ENCODE measurements at regions not wholly inside any gene's neighbourhood (a gene's known extent, or its start where the extent isn't known, plus 50 kb on each side); places are given as distances from the start of the nearest gene placed in this dataset.
A peak's percentile ranks its signal among the peaks of the same experiment; 100 is the strongest.
"Not testable (repeated sequence)": the region's sequence is repeated elsewhere in the genome, so short reads cannot be mapped to it uniquely, and the experiment has no call there.

DNA sequence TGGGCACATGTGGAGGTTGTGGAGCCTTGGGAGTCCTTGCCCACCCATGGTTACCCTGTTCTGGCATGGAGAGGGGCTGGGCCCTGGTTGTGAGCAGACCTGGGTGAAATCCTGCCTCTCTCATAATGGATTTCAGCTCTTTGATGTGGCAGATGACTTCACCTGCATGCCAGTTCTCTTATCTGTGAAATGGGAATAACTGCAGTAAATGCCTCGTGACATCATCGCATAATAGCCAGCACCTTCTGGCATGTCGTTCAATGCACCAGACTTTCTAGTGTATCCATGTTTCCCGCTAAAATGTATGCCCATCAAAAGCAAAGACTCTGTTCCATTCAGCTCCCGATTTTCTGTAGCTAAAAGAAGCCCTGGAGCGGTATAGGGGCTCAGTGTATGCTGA lies 197.6 kb downstream of the MAF start:
- DNase-seq, result no peak

DNA sequence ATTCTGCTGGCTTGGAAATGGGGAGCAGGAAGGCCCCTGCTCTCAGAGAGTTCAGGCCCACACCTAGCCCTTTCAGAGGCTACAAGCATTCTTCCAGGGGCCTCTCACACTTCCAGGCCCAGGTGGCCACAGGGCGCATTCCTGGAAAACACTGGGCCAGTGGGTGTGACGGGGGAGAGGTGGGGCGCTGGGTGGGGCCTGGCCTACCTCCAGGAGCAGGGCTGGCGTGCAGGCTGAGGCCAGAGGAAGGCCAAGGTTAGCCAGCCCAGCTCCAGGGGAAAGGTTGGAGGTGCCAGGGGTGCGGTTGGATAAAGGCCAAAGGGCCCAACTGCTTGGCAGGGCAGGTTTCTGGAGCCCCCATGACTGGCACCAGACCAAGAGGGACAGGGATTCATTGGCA lies 198.2 kb downstream of the MAF start:
- no peak for DNase-seq

DNA sequence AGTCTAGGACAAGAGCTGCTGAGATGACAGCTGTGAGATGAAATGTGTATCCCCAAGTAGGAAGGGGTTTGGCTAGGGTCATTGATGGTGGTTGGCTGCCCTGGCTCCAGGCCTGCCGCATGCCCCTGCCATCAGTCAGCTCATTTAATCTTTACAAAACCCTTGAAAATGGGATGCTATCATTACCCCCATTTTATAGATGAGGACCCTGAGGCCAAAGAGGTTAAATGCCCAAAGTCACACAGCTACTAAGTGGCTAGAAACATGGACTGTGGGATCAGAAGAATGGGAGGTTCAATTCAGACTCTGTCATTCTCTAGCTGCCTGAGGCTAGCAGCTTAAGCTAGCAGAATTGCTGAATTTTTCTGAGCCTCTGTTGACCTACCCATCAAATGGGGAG lies 198.8 kb downstream of the MAF start:
- no peak for DNase-seq

DNA sequence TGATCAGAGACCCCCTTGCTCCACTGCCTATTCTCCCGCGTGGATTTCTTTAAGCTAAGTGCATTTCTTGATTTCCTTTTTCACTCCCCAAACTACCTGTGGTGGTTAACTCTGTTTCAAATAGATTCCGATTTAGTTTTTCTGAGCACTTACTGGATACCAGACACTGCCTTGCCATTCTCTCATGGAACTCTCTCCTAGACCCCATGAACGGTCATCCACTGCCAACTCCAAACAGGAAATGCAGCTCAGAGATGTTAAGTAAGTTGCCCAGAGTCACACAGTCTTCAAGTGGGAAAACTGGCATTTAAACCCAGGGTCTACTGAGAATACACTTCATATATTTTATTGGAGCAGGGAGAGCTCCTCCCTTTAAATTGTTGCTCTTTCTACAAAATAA lies 199.4 kb downstream of the MAF start:
- DNase-seq, result no peak

DNA sequence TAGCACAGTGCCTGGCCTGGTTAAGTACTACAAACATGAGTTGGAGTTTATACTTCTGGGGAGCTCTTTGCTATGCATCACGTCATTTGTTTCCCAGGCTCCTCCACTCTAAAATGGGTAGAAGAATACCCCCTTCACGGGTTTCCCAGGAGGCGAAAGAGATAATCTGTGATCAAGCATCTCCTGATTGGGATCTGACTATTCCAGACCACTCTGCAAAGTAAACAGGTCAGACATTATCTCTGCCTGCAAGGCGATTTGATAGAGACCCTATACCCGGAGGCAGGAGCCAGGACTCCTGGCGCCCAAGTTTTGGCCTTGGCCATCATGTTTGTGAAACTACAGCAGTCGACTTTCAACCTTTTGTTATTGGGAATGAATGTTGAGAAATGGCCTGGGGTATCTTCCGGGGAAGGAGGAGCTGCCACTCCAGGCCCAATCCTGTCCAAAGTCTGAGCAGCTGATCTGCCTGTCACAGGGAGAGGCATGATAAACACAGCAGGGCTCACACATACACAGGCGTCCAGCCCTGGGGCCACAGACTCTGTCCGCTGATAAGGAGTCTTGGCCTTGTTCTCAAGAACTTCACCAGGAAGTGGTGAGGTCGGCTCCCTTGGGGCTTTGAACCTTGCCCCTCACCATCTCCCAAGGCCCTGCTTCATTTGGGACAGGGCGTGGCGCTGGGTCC lies 199.9 kb downstream of the MAF start:
- DNase-seq, result no peak

DNA sequence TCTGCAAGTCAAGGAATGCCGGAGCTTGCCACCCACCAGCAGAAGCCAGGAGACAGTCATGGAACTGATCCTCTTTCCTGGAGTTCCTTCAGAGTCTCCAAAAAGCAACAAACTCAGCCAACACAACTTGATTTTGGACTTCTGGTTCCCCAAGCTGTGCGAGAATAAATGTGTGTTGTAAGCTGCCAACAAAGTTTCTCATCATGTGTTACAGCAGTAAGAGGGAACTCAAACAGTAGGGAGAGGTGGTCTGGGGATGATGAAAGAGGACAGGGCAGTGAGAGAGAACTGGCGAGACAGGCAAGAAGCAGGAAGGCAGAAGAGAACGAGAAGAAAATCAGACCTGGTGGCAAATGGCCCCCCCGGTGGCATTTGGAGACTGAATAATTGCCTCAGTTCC lies 204.9 kb downstream of the MAF start:
- DNase-seq, result no peak

DNA sequence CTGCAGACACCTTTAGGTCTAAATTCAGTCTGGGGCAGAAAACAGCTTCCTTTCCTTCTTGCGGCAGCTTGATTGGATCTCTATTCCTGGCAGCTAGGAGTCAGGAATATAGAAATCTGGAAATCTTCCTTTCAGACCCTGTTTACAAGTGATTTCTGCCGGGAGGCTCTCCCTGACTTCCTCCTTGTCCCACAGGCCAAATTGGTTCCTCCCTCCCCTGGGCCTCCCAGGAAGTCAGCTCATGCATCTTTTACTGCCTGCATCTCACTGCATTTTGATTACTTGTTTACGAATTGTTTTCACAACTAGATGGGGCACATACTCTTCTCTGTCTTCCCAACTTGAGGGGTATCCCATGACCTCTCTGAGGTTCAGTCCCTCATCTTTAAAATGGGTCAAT lies 206.3 kb downstream of the MAF start:
- DNase-seq, result no peak

DNA sequence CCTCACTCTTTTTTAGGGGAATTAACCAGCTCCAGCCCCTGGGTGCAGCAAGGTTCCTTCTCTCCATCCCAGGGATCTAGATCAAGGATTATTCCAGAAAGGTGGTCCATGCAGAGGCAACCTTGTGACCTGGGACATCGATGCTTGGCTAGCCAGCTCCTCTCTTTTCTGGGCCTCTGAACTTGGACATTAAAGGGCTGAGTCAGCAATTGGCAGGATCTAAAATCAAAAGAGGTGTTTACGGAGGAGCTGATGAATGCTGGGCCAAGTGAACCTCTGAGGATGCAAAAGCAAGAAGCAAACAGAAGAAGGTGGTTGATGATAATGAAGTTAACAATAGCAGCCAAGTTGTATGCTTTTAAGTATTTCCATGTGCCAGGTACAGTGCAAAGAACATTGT lies 207.0 kb downstream of the MAF start:
- DNase-seq, result no peak

DNA sequence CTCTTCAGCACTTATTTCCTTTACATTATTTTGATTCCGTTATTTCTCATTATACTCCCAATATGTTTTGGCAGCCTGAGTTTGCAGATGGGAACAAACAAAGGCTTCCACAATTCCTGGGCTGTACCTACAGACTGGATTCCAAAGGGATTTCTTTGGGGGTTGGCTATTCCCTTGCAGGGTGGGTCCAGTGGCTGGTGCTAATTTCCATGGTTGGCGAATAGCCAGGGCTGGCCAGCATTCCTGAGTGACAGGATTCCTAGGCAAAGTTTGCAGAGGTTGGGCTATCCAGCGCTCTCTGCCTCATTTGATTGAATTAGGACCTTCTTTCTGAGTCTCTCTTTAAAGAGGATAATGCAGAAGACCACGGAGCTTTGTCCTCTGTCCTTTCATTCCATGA lies 207.4 kb downstream of the MAF start:
- no peak for DNase-seq

DNA sequence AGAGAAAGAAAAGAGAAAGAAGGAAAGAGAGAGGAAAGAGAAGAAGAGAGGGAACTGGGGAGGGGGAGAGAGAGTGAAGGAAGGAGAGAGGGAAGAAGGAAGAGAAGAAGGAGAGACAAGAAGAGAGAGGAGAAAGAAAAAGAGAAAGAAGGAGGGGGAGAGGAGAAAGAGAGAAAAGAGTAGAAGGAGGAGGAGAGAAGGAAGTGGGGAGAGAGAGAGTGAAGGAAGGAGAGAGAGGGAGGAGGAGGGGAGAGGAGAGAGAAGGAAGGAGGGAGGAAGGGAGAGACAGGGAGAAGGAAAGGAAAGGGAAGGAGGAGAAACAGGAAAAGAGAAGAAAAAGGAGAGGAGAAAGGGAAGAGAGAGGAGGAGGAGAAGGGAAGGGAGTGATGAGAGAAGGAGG lies 208.5 kb downstream of the MAF start:
- no peak for DNase-seq

DNA sequence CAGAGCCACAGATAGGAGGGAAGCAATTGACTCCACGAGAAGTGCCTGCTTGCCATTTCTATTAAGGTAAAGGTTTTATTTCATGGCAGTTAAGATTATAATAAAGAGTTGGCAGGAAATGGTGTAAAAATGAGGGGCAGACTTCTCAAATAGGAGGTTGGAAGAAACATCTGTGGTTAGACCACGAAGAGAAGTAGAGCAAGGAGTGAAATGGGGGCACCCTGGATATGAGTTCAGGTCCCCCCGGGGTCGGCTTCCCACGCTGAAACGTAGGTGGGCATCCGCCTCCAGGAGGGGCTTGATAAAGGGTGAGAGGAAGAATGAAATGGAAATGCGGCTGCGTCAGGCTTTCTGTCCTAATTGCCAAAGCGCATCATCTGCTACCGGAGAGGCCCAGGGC lies 209.1 kb downstream of the MAF start:
- no peak for DNase-seq

DNA sequence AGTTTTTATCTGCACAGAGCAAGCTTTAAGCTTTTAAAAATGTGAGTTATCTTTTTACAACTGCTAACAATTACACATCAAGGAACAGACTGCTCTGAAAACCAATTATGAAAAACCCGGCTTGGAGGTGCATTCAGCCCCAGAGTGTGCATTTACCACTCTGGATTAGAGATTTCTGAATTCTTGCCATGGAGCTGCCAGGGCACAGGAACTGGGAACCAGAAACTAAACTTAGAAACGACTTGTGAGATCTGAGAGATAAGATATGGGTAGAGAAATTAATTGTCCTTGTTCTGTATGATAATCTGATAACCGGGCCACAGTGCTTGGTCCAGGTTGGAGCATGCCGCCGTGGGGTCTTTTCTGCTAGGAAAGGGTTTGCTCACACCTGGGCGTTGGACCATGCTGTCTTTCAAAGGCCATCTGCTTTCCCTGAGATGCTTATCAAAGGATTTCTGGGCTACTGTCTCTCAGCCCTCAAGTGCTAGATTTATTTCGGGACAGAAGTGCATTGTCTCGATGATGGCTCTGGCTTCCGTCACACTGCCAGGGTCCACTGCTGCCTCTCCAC lies 210.0 kb downstream of the MAF start:
- DNase-seq, result no peak

DNA sequence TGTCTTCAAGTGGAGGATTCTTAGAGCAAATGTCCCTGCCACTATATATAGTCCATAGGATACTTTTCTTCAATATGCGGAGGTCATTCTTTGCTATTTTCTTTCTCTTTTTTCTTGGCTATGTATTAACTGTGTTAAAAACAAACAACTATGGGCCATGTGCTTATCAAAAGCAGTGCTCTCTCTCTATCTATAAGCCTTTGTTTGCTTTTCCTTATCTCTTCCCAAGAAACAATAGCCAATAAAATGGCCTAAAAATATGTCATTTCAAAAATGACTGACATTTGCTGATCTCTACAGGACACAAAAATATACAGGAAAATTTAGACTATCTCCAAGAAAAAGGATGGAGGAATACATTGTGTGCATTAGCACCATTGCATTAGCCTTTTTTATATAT lies 212.1 kb downstream of the MAF start:
- DNase-seq, result no peak

DNA sequence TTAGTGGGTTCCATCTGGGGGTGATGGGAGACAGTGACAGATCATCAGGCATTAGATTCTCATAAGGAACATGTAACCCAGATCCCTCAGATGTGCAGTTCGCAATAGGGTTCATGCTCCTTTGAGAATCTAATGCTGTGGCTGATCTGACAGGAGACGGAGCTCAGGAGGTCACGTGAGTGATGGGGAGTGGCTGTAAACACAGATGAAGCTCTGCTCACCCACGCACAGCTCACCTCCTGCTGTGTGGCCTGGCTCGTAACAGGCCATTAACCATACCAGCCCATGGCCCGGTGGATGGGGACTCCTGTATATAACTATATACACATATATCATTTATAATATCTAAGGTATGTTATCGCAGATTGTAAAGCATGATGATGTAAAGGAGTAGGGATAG lies 214.2 kb downstream of the MAF start:
- DNase-seq, result no peak

DNA sequence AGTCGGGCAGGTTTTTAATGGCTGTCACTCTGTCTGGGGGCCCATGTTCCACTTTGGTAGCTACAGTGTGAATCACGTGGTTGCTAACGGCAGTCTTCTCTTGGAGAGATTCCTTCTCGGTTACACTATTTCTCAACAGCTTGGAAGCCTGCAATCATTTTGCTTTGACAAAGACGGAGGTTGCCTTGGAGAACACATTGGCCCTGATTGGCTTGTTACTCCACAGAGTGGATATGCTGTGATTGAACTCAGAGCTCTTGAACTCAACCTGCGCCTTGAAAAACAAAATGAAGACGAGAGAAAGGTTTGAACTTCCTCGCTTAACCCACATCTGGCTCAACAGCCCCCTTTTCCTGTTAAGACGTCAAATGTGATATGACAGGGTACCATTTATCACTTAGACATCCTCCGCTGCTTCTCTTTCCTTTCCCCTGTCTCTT lies 218.9 kb downstream of the MAF start:
- no peak for DNase-seq

DNA sequence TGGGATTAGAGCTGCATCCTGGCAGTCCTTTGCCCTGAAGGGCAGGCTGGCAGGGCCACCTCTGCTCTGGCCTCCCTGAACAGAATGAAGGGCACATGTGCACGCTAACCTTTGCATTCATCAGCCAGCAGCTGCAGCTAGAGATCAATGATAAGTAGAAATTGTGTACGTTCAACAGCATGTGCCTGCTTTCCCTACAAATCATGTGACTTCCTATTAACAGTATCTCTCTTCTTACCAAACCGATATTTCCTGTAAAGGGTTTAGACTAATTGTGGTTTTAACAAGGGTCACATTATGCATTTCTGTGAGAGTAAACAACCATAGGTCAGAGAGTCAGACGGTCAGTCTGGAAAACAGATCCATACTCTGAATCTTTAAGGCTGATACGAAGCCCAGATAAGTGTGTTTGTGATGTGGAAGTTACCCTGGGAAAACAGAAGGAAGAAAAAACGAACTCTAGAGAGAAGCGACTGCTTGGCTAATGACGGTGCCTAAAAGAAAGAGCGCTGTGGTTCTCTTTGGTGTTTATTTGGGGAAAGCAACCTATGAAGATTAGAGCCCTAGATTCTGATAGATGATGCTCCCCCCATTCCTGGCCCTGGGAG lies 219.4 kb downstream of the MAF start:
- no peak for DNase-seq

DNA sequence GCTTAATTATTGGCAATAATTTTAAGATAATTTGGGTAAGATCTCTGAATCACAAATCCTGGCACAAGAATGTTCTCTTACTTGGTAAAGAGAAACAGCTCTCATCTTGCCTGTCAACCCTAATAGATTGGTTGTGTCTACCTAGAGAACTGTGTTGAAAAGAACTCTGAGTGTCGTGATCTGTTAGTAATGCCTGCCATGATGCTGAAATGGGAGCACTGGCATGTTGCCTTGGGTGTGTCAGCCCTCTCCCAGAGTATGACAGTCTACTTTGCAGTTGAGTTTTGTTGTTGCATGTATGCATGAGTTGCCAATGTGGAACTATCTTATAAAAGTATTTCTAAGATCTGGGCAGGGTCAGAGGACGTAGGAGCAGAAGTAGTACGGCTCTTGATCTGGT lies 221.4 kb downstream of the MAF start:
- no peak for DNase-seq

DNA sequence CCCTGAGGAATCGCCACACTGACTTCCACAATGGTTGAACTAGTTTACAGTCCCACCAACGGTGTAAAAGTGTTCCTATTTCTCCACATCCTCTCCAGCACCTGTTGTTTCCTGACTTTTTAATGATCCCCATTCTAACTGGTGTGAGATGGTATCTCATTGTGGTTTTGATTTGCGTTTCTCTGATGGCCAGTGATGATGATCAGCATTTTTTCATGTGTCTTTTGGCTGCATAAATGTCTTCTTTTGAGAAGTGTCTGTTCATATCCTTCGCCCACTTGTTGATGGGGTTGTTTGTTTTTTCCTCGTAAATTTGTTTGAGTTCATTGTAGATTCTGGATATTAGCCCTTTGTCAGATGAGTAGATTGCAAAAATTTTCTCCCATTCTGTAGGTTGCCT lies 223.5 kb downstream of the MAF start:
- not testable (repeated sequence) for DNase-seq

DNA sequence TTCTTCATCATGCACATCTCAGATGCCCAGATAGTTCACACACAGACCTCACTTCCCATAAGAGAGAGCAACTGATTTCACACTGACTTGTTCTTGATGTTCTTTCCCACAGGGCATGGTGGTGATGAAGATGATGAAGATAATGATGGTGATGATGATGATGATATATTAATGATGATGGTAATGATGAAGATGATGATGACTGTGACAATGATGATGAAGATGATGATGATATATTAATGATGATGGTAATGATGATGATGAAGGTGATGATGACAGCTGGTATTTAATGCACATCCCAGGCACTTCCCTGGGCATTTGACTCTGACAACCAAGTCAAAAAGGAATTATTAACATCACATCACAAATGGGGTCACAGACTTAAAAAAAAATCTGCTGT lies 225.2 kb downstream of the MAF start:
- DNase-seq, result no peak

DNA sequence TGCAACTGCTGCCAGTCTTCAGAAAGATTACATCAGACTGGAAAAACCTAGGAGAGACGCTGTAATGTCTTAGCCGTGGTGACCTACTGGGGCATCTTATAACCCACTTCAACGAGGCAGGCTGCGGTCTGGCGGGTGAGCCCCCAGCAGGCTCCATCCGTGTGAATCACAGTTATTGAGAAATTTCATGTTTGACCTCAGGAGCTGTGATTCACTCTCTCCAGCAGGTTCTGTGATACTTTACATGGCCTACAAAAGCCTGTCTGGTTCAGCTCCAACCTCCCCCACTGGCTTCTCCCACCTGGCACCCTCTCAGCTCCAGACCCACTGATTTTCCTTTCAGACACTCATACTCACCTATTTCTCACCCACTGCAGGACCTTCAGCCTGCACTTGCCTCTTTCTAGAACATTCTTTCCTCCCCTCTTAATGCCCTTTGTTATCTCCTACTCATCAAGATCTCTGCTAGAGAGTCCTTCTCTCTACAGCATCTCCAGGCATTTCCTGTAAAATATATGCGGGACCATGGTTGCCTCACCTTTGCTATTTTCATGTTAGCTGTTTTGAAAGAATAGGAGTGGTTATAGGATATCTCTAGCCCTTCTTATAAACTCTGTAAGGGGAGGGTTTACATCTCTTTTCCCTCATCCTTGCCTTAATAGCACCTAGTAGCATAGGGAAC lies 227.9 kb downstream of the MAF start:
- peak; percentile 85 for DNase-seq

DNA sequence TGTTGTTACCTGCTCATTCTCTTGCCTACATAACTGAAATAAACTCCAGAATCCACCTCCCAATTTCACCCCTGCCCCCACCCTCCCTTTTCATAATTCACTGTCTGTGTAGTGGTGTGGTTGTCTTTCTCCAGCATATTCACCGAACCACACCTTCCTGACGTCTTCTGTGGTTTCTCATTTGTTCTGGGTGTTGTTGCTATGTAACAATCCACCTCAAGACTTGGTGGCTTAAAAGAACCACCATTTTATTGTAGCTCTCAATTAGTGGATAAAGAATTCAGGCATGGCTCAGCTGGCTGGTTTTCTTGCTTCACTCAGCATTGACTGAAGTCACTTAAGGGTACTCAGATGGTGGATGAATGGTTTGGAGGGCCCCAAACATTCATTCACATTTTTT lies 229.8 kb downstream of the MAF start:
- no peak for DNase-seq

DNA sequence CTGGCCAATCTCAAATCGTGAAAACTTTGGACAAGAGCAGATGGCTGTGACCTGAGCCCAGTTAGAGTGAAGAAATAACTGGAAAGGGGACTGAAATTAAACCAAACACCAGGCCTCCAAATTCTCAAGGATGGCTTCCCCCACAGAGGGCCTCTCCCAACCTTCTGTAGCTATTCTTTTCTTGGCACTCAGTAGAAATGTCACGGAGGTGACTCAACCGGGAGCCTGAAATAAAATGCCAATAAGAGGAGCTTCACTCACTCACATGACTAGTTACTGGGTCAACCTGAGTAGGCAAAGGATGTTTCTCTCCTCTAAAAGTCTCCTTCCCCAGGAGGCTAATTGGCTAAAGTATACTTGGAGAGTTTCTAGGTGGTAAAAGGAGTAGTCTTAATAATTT lies 230.7 kb downstream of the MAF start:
- DNase-seq, result peak; percentile 30

DNA sequence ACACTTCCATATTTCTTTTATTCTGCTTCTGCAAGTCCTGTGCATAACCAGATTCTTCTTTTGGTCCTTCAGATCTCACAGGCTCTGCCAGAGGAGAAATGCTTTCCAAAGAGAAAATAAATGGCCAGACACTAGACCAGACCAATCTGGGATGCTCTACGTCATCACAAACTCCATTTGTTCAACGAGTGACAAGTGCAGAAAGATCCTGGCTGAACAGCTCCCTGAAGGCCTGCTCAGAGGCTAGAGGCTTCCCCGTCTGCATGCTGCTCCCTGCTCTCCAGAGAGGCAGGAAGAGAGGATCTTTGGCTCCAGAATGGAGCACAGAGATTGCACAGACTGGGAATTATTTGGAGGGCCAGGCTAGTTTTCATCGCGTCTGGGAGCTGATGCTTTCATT lies 232.7 kb downstream of the MAF start:
- no peak for DNase-seq

DNA sequence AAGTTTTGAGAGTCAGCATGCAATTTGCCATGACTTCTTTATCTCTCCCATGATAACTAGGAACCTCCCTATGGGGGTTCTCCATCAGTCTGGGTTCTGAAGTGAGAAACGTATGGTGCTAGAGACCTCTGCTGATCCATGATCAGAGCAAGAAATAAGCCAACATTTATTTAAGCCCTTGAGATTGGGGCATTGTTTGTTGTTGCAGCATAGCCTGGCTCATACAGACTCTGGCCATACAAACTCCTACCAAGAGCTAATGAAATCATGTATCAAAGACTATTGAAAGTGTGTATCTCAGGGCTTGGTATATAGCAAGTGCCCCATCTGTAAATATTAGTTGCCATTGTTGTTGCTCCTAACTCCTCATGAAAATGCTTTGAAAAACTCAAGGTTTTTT lies 233.9 kb downstream of the MAF start:
- no peak for DNase-seq

Data from fibroblast of upper back skin (primary cell).